Cardiac fibroblast (primary cell): ENCODE measurements at regions not wholly inside any gene's neighbourhood (a gene's known extent, or its start where the extent isn't known, plus 50 kb on each side); places are given as distances from the start of the nearest gene placed in this dataset.

Source experiments
- DNase-seq, 2 donors: peaks; one replicate each; pipeline versions ENCODE4 v3.0.0 to v3.0.0-alpha.2; 2010; ENCODE audit warnings: low read depth in 2 of 2
- H3K4me3 ChIP-seq, 2 donors: replicated peaks in 1 of 2; 1 replicate in 1 of 2; 2 replicates in 1 of 2; pipeline ENCODE4 v1.5.1; 2011; ENCODE audit warnings: low read depth in 2 of 2, low read length in 2 of 2, mild to moderate bottlenecking in 2 of 2, moderate library complexity in 1 of 2
- CTCF ChIP-seq: IDR thresholded peaks from one replicate; pipeline ENCODE4 v1.5.1; 2011; ENCODE audit warnings: low read depth, mild to moderate bottlenecking, low read length, inconsistent platforms

GRCh38 chr12:23354800-23355199, 594.7 kb downstream of the SOX5 start:
- no peak overlapping the region for H3K4me3 ChIP-seq
- TF ChIP-seq CTCF = no peak
- no peak for DNase-seq

- no peak for DNase-seq
- TF ChIP-seq CTCF = no peak
- no peak overlapping the region for H3K4me3 ChIP-seq
Measured at GRCh38 chr12:23356440-23356839, 593.0 kb downstream of the SOX5 start.

GRCh38 chr12:23356927-23357708, 592.4 kb downstream of the SOX5 start:
- H3K4me3 ChIP-seq = no peak overlapping the region
- no peak for TF ChIP-seq CTCF
- no peak for DNase-seq

GRCh38 chr12:23359975-23360701, 589.3 kb downstream of the SOX5 start:
- DNase-seq = no peak
- H3K4me3 ChIP-seq = no peak overlapping the region
- TF ChIP-seq CTCF = no peak

GRCh38 chr12:23361971-23362370, 587.5 kb downstream of the SOX5 start:
- no peak overlapping the region for H3K4me3 ChIP-seq
- DNase-seq = no peak
- TF ChIP-seq CTCF = no peak

GRCh38 chr12:23368590-23368989, 580.9 kb downstream of the SOX5 start:
- no peak for DNase-seq
- no peak overlapping the region for H3K4me3 ChIP-seq
- no peak for TF ChIP-seq CTCF

- TF ChIP-seq CTCF = no peak
- no peak overlapping the region for H3K4me3 ChIP-seq
- DNase-seq = no peak
Measured at GRCh38 chr12:23375621-23376020, 573.8 kb downstream of the SOX5 start.
